ENCODE measurements at regions not wholly inside any gene's neighbourhood (a gene's known extent, or its start where the extent isn't known, plus 50 kb on each side); places are given as distances from the start of the nearest gene placed in this dataset.

DNA sequence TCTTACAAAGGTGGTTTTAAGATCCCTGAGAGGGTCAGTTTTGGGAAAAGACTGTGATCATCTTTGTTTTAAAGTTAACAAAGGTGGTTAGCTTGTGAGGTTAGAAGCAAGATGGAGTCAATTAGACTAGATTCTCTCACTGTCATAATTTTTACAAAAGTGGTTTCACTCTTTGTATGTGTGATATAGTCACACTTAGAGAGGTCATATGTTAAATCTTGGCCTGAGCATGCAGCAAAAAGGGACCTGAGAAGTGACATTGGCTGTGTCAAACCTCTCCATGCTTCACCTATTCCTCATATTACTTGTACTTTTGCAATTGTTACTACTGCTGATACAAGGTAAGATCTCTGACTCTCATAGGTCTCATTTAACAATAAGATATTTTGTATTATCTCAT, 368.0 kb downstream of the TBC1D32 start:
- TF ChIP-seq, protein P1, sequence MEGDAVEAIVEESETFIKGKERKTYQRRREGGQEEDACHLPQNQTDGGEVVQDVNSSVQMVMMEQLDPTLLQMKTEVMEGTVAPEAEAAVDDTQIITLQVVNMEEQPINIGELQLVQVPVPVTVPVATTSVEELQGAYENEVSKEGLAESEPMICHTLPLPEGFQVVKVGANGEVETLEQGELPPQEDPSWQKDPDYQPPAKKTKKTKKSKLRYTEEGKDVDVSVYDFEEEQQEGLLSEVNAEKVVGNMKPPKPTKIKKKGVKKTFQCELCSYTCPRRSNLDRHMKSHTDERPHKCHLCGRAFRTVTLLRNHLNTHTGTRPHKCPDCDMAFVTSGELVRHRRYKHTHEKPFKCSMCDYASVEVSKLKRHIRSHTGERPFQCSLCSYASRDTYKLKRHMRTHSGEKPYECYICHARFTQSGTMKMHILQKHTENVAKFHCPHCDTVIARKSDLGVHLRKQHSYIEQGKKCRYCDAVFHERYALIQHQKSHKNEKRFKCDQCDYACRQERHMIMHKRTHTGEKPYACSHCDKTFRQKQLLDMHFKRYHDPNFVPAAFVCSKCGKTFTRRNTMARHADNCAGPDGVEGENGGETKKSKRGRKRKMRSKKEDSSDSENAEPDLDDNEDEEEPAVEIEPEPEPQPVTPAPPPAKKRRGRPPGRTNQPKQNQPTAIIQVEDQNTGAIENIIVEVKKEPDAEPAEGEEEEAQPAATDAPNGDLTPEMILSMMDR (IDR thresholded peaks at IDR 0.05; ENCODE audit: insufficient read depth, low read depth, low read length), result no peak
- no peaks in the 10 kb centered on the region for H3K36me3 ChIP-seq (ENCODE audit: control insufficient read depth, insufficient read depth, low read length)
- H3K4me3 ChIP-seq (ENCODE audit: low read depth, low read length), result no peak overlapping the region
- DNase-seq (ENCODE audit: low read depth), result no peak
- ChIA-PET POLR2A (no interaction called here), CTCF (no interaction called here)
- no peaks in the 10 kb centered on the region for H3K27me3 ChIP-seq (ENCODE audit: control insufficient read depth, insufficient read depth, low read length)

DNA sequence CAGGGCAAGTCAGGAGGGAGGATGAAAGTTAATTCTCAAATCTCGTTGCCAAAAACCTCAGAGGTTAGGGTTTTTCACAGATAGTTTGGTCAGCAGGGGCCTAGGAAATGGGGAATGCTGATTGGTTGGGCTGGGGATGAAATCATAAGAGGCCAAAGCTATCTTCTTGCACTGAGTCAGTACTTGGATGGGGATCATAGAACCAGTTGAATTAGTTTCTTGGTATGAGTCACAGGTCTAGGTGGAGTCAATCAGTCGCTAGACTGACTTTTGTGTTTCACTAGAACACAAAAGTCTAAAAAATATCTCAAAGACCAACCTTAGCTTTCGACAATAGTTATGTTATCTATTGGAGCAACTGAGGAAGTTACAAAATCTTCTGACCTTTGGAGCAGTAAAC, 368.5 kb downstream of the TBC1D32 start:
- Histone ChIP-seq H3K4me3 (ENCODE audit: low read depth, low read length) (no peak overlapping the region), H3K36me3 (ENCODE audit: control insufficient read depth, insufficient read depth, low read length) (no peaks in the 10 kb centered on the region), H3K27me3 (ENCODE audit: control insufficient read depth, insufficient read depth, low read length) (no peaks in the 10 kb centered on the region)
- POLR2A ChIA-PET, result no interaction called here
- DNase-seq (ENCODE audit: low read depth), result no peak
- TF ChIP-seq, protein P1 (IDR thresholded peaks at IDR 0.05; ENCODE audit: insufficient read depth, low read depth, low read length), result no peak
- CTCF ChIA-PET, result no interaction called here

DNA sequence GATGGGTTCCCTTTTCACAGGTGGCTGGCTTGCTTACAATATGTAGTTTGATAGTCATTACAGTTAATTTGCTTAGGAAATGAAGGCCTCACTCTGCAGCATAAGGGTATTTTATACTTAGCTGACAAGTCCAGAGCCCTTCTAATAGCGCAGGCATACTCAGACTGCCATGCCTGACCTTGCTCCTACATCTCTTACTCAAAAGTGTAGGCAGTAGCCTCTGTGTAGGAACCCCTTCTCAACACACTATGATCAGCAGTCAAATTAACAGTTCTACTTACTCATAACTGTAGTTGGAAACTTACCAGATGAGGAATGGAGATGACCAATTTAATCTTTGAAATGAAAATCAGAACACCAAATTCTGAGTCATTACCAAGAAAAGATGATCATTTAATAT, 373.5 kb downstream of the TBC1D32 start:
- H3K4me3 ChIP-seq (ENCODE audit: low read depth, low read length), result no peak overlapping the region
- no peak for DNase-seq (ENCODE audit: low read depth)
- POLR2A ChIA-PET, result no interaction called here
- no peaks in the 10 kb centered on the region for H3K27me3 ChIP-seq (ENCODE audit: control insufficient read depth, insufficient read depth, low read length)
- CTCF ChIA-PET, result no interaction called here
- TF ChIP-seq, protein P1 (IDR thresholded peaks at IDR 0.05; ENCODE audit: insufficient read depth, low read depth, low read length), result no peak
- H3K36me3 ChIP-seq (ENCODE audit: control insufficient read depth, insufficient read depth, low read length), result no peaks in the 10 kb centered on the region

DNA sequence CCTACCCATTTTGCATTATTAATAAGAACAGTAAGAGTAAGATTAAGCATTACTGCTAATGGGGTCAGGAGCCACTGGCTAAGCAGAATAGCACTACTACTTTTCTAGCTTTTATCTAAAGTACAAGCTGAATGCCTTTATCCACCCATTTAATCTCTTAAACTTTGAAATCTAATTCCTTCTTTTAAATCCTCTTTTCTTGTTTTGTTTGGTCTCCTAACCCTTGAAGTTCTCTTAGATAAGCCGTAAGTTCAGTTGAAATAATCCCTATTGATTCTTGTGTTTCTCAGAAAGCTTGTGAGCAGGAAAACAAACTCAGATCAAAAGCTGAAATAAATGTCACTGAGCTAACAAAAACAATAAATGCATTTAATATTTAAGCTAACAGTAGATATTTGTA, 380.2 kb downstream of the TBC1D32 start:
- no peak for DNase-seq (ENCODE audit: low read depth)
- no peaks in the 10 kb centered on the region for H3K36me3 ChIP-seq (ENCODE audit: control insufficient read depth, insufficient read depth, low read length)
- TF ChIP-seq, protein P1 (IDR thresholded peaks at IDR 0.05; ENCODE audit: insufficient read depth, low read depth, low read length), result no peak
- no peak overlapping the region for H3K4me3 ChIP-seq (ENCODE audit: low read depth, low read length)
- H3K27me3 ChIP-seq (ENCODE audit: control insufficient read depth, insufficient read depth, low read length), result no peaks in the 10 kb centered on the region
- ChIA-PET POLR2A (no interaction called here), CTCF (no interaction called here)

DNA sequence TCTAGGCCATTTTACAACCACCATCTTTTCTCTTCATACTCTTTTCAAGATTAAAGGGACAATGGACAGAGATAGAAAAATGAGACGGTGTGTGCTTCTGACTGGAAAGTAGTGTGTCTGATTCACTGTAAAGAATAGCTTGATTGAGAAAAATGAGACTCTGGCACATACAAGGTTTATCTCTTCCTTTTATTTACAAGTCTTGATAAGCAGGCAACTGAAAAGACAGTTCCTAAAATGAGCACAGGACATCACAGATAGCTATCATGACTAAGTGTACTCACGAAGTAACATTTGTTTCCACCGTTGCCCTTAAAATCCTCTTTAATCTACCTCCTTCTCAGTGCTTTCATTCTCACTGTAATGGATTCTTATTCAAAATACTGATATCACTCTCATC, 383.0 kb downstream of the TBC1D32 start:
- no peaks in the 10 kb centered on the region for H3K27me3 ChIP-seq (ENCODE audit: control insufficient read depth, insufficient read depth, low read length)
- DNase-seq (ENCODE audit: low read depth), result no peak
- TF ChIP-seq, protein P1 (IDR thresholded peaks at IDR 0.05; ENCODE audit: insufficient read depth, low read depth, low read length), result no peak
- ChIA-PET CTCF (no interaction called here), POLR2A (no interaction called here)
- H3K4me3 ChIP-seq (ENCODE audit: low read depth, low read length), result no peak overlapping the region
- no peaks in the 10 kb centered on the region for H3K36me3 ChIP-seq (ENCODE audit: control insufficient read depth, insufficient read depth, low read length)
